ENCODE measurements at regions not wholly inside any gene's neighbourhood (a gene's known extent, or its start where the extent isn't known, plus 50 kb on each side); places are given as distances from the start of the nearest gene placed in this dataset.
A peak's percentile ranks its signal among the peaks of the same experiment; 100 is the strongest.

- intact Hi-C loops (cut with DNase I): no loop called here
- Histone ChIP-seq H3K4me1 (ENCODE audit: insufficient read depth) (no peaks in the 10 kb centered on the region), H3K27ac (no peak overlapping the region), H3K9me3 (no peaks in the 10 kb centered on the region), H3K4me3 (no peak overlapping the region), H3K27me3 (no peaks in the 10 kb centered on the region), H3K36me3 (no peaks in the 10 kb centered on the region)
- DNase-seq: peak in 2 of 5 donors; percentile 10 to 13
- WGBS, 3 donors: 81 to 89% (median 87%) methylated on average over 31 of the region's 31 CpGs
- TF ChIP-seq EP300 (IDR thresholded peaks at IDR 0.05) (no peak), CTCF (IDR thresholded peaks at IDR 0.05) (no peak), POLR2A (IDR thresholded peaks at IDR 0.05) (no peak)
These were observed 51.0 kb upstream of the CTDP1 start for GRCh38 chr18:79628416-79629248.

GRCh38 chr18:79629249-79629558, 50.4 kb upstream of the CTDP1 start:
- peak in 1 of 5 donors; percentile 8 for DNase-seq
- Histone ChIP-seq H3K4me1 (ENCODE audit: insufficient read depth) (no peaks in the 10 kb centered on the region), H3K27me3 (no peaks in the 10 kb centered on the region), H3K27ac (no peak overlapping the region), H3K9me3 (no peaks in the 10 kb centered on the region), H3K4me3 (no peak overlapping the region), H3K36me3 (no peaks in the 10 kb centered on the region)
- intact Hi-C loops (cut with DNase I): no loop called here
- WGBS, 3 donors: 86 to 93% (median 87%) methylated on average over 10 of the region's 10 CpGs
- TF ChIP-seq CTCF (IDR thresholded peaks at IDR 0.05): no peak
- no peak for TF ChIP-seq POLR2A (IDR thresholded peaks at IDR 0.05)
- TF ChIP-seq EP300 (IDR thresholded peaks at IDR 0.05): no peak

- DNase-seq: no peak
These were observed 50.0 kb upstream of the CTDP1 start for GRCh38 chr18:79629606-79630005.

More at GRCh38 chr18:79629606-79630005, 50.0 kb upstream of the CTDP1 start:
- intact Hi-C loops (cut with DNase I): no loop called here
- no peak for TF ChIP-seq CTCF (IDR thresholded peaks at IDR 0.05)
- TF ChIP-seq POLR2A (IDR thresholded peaks at IDR 0.05): no peak
- TF ChIP-seq EP300 (IDR thresholded peaks at IDR 0.05): no peak
- no peaks in the 10 kb centered on the region for H3K9me3 ChIP-seq
- H3K27me3 ChIP-seq: no peaks in the 10 kb centered on the region
- no peak overlapping the region for H3K27ac ChIP-seq
- WGBS, 3 donors: 89 to 92% (median 91%) methylated on average over 6 of the region's 6 CpGs
- no peaks in the 10 kb centered on the region for H3K36me3 ChIP-seq
- no peaks in the 10 kb centered on the region for H3K4me1 ChIP-seq (ENCODE audit: insufficient read depth)
- no peak overlapping the region for H3K4me3 ChIP-seq

Data from ovary (tissue), 7 donors.